ENCODE measurements at regions not wholly inside any gene's neighbourhood (a gene's known extent, or its start where the extent isn't known, plus 50 kb on each side); places are given as distances from the start of the nearest gene placed in this dataset.

- TF ChIP-seq CTCF (IDR thresholded peaks at IDR 0.05) (no peak), POLR2A (IDR thresholded peaks at IDR 0.05; ENCODE audit: low read depth) (no peak), POLR2AphosphoS5 (IDR thresholded peaks at IDR 0.05) (no peak), EP300 (IDR thresholded peaks at IDR 0.05) (no peak)
These were observed 195.5 kb upstream of the FOXA2 start for GRCh38 chr20:22779878-22780277.
